ENCODE measurements at regions not wholly inside any gene's neighbourhood (a gene's known extent, or its start where the extent isn't known, plus 50 kb on each side); places are given as distances from the start of the nearest gene placed in this dataset.

- TF ChIP-seq TAF1 (IDR thresholded peaks at IDR 0.05; ENCODE audit: low read depth, low read length) (no peak), POLR2AphosphoS5 (IDR thresholded peaks at IDR 0.05; ENCODE audit: low read depth, low read length) (no peak), POLR2A (IDR thresholded peaks at IDR 0.05; ENCODE audit: low read depth, low read length) (no peak)
These were observed 135.1 kb downstream of the SOCS6 start for GRCh38 chr18:70423988-70424387.

Data from GM12891 (cell line).